ENCODE measurements at regions not wholly inside any gene's neighbourhood (a gene's known extent, or its start where the extent isn't known, plus 50 kb on each side); places are given as distances from the start of the nearest gene placed in this dataset.

- Histone ChIP-seq H3K36me3 (replicated peaks in 1 of 2; ENCODE audit: control insufficient read depth in 1 of 2, insufficient read depth in 2 of 2, low read length in 2 of 2) (no peaks in the 10 kb centered on the region), H4K20me1 (ENCODE audit: insufficient read depth, low read length) (no peaks in the 10 kb centered on the region), H3K79me2 (ENCODE audit: insufficient read depth, low read length) (no peaks in the 10 kb centered on the region), H3K4me1 (ENCODE audit: insufficient read depth, low read length) (no peaks in the 10 kb centered on the region), H3K9me3 (ENCODE audit: low read length) (no peaks in the 10 kb centered on the region), H2AFZ (ENCODE audit: low read length) (no peak overlapping the region), H3K9ac (ENCODE audit: insufficient read depth, low read depth, low read length) (no peak overlapping the region), H3K27ac (ENCODE audit: extremely low read length, insufficient read depth, low read length) (no peak overlapping the region), H3K4me3 (replicated peaks in 1 of 3; ENCODE audit: insufficient read depth in 1 of 3, low read depth in 2 of 3, low read length in 3 of 3) (no peak overlapping the region), H3K27me3 (ENCODE audit: control insufficient read depth in 1 of 2, insufficient read depth in 2 of 2, low read length in 2 of 2) (peaks cover 1 to 18% of the 10 kb centered on the region in 2 experiments; a peak in 1 of 5 replicates), H3K4me2 (ENCODE audit: low read depth, low read length) (no peak overlapping the region)
- BruUV-seq (replicated peaks): no TSS peak
- no peak for ATAC-seq
- intact Hi-C loops (cut with micrococcal nuclease; ENCODE audit: unreplicated experiment) (no loop called here), in situ Hi-C loops (cut with HindIII; ENCODE audit: extremely low pct_ligation_motif_present, low pct_unique_long_range_greater_than_20kb) (no loop called here)
- POLR2A ChIA-PET: no interaction called here
- TF ChIP-seq ATRX (CRISPR knock-in tag; IDR thresholded peaks at IDR 0.05; ENCODE audit: borderline replicate concordance) (no peak), HNRNPH1 (optimal IDR thresholded peaks at IDR 0.05; ENCODE audit: low read depth, low read length) (no peak), ZNF362 (CRISPR knock-in tag; IDR thresholded peaks at IDR 0.05; ENCODE audit: borderline replicate concordance) (no peak), ZFP90 (CRISPR knock-in tag; IDR thresholded peaks at IDR 0.05; ENCODE audit: borderline replicate concordance) (no peak), BCL6 (CRISPR knock-in tag; IDR thresholded peaks at IDR 0.05) (no peak), ZNF274 (CRISPR knock-in tag; IDR thresholded peaks at IDR 0.05) (no peak), SCMH1 (CRISPR knock-in tag; IDR thresholded peaks at IDR 0.05; ENCODE audit: borderline replicate concordance) (no peak), REST (IDR thresholded peaks at IDR 0.05; ENCODE audit: borderline replicate concordance in 1 of 2, low read depth in 1 of 2, low read length in 2 of 2) (no peak), GATA4 (IDR thresholded peaks at IDR 0.05; ENCODE audit: borderline replicate concordance, low read depth) (no peak), ZNF292 (CRISPR knock-in tag; IDR thresholded peaks at IDR 0.05; ENCODE audit: borderline replicate concordance, low read depth) (no peak), PCBP2 (optimal IDR thresholded peaks at IDR 0.05; ENCODE audit: low read depth, low read length, poor library complexity, severe bottlenecking) (no peak), ZBTB25 (CRISPR knock-in tag; IDR thresholded peaks at IDR 0.05) (no peak), SMAD1 (CRISPR knock-in tag; IDR thresholded peaks at IDR 0.05; ENCODE audit: borderline replicate concordance, low read depth) (no peak), RFX3 (CRISPR knock-in tag; IDR thresholded peaks at IDR 0.05) (no peak), KLF16 (CRISPR knock-in tag; IDR thresholded peaks at IDR 0.05) (no peak), SNAI1 (CRISPR knock-in tag; IDR thresholded peaks at IDR 0.05; ENCODE audit: borderline replicate concordance) (no peak)
- 32% methylated on average over 6 of the region's 20 CpGs for WGBS (ENCODE audit: low lambda C conversion rate)
- CTCF ChIA-PET (ENCODE audit: low intra/inter-chr PET ratio, low total read pairs): no interaction called here
- no peak for DNase-seq (ENCODE audit: low spot score)
- FAIRE-seq: no peak
Observed at GRCh38 chr22:47783433-47784366, 1021.2 kb downstream of the TBC1D22A start.

Data from HepG2 (cell line).